Stimulated activated CD4-positive, alpha-beta T cell treated with anti-CD3 and anti-CD28 coated beads, Interleukin-1b, Interleukin-23, amount 100 ng/mL, for 48 hours (primary cell): ENCODE measurements at regions not wholly inside any gene's neighbourhood (a gene's known extent, or its start where the extent isn't known, plus 50 kb on each side); places are given as distances from the start of the nearest gene placed in this dataset.
A peak's percentile ranks its signal among the peaks of the same experiment; 100 is the strongest.

Source experiments
- DNase-seq: peaks from one replicate; pipeline ENCODE4 v3.0.0-alpha.2; 2020

DNA sequence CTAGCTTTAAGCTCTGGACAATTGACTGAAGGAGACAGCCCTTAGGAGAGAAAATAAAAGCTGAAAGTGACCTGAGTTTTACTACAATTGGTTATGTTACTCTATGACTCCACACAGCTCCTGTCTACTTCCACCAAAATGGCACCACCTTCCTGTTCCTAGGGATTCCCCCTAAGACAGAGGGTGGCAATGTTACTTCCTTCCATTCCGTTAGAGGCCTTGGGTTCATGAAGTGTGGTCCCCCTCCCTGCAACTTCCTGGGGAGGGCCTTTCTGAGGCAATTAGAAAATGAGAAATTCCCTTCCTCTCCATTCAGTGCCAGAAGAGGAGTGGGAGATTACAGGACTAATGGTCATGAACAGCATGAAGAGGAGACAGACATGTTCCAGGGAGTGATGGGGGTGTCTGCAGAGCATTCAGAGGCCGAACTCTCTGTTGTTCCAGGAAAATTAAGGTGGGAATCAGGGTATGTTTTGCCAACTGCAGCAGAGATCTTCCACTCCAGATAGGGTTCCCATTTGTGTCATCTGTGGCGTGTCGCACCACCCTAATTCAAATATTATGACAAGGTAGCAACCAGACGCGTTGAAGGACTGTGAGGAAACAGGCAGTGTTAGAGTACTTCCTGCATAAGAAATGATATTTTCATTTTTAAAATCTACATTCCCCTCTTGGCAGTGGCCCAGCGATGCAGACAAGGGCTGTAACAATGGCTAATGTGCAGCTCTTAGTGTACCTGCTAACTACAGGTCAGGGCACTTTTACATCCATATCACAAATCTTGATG lies 53.1 kb upstream of the TRIM67 start:
- no peak for DNase-seq

DNA sequence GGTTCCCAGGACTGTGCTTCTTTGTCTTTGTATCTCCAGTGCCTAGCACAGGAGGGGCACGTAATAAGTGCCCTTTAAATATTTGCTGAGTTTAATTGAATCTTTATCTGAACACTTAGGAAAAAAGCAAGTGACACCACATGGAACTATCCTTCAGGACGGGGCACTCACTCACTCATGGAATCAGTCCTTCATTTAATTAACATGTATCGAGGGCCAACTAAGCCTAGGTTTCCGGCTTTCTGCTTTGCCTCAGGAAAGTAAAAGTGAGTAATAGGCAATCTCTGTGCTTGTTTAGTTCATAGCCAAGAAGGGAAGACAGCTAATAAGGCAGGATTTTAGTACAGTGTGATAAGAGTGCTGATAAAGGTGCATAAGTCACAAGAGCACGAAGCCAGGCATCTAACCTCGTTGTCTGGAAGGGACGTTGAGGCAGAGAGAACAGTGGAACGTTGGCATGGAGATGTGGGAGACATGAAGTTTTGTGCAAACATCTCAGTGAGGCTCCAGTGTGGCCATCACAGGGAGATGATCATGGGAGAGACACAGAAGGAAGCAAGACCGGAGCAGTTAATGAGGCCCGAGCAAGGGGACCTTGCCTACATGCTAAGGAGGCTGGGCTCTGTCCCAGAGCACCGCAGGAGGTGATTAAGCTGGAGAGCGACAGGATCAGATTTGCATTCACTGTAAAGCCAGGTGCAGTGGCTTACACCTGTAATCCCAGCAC lies 54.1 kb upstream of the TRIM67 start:
- DNase-seq, result no peak

DNA sequence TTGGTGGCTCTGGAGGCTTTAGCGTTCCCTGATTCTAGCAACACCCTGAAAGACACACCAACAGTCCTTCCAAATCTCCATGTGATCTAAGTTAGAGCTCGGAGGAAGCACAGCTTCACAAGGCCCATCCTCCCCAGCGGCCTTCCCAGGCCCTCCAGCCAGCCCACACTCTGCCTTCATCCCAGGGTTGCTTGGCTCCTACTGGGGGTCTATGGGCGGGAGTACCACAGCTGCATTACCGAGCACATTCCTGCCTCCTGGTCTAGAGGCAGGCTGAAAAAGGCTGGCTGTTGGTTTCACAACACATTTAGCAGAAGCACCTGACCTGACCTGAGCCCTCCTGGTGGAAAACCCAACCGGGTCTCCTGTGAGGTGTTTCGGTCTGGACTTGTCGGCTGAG lies 54.7 kb upstream of the TRIM67 start:
- no peak for DNase-seq

DNA sequence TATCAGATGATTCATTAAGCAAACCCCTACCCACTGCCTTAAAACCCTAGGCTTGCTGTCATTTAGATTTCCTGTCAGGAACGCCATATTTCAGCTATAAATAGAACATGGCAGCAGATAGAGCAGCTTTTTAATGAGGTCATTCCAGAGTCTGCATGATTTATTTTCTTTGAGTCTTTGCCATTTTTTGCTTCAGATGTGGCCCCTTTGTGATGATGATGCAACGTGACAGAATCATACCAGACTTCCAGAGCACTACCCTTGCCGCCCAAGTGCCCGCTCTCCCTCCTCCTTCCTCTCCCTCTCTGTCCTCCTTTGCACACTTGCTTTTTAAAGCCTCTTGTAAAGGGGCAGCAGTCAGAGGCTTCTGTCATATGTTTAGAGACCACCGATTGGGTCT lies 55.5 kb upstream of the TRIM67 start:
- DNase-seq, result no peak

DNA sequence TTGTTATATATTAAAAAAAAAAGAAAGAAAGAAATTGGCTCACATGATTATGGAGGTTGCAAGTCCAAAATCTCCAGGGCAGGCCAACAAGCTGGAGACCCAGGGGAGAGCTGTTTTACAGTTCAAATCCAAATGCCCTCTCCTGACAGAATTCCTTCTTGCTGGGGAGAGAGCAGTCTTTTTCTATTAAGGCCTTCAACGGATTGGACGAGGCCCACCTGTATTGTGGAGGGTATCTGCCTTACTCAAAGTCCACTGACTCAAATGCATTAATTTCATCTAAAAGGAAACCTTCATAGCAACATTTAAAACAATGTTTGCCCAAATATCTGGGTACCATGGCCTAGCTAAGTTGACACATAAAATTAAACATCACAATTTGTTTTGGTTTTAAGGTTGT lies 56.9 kb upstream of the TRIM67 start:
- DNase-seq, result no peak

DNA sequence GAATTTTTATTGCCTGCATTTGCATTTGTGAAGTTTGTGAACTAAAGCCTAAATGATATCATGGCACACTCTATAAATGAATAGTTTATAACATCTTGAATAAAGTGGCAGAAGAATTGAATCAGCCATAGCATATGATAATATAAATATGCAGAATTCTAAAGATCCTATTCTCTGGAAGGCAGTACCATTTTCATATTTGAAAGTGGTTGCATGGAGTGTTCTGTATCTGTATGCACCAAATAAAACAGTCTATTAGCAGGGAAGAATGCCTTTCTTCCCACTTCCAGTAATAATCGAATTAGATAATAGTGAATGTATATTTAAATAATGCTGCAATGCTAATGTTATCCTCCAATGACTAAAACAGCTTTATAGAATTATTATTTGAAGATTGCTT lies 57.9 kb upstream of the TRIM67 start:
- DNase-seq, result no peak

DNA sequence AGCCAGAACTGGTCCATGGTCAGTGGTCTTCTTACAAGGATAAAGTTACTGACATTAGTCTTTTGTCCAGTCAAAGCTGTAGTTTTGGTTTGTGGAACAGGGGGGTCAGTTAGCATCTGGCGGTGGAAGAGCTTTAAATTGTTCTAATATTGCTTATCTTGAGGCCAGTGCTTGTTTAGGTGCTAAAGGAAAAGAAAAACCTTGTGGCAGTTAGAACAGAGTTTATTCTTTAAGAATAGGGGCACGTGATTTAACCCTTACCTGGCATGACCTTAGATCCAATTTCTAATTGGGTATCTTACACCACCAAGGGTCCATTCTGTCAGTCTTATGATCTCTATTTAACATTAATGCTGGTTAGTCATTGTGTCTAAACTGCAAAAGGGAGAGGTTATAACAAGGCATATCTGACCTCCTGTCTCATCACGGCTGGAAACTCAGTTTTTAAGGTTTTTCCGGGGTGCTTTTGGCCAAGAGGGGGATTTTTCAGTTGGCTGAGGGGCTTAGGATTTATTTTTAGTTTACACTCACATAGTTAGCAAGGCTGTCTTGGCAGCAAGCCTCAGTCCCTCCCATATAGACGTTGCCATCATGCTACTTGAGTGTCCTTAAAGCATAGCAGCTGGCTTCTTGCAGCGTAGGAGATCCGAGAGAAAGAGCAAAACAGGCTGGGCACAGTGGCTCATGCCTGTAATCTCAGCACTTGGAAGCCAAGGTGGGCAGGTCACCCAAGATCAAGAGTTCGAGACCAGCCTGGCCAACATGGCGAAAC lies 60.1 kb upstream of the FAM89A start:
- DNase-seq, result no peak

DNA sequence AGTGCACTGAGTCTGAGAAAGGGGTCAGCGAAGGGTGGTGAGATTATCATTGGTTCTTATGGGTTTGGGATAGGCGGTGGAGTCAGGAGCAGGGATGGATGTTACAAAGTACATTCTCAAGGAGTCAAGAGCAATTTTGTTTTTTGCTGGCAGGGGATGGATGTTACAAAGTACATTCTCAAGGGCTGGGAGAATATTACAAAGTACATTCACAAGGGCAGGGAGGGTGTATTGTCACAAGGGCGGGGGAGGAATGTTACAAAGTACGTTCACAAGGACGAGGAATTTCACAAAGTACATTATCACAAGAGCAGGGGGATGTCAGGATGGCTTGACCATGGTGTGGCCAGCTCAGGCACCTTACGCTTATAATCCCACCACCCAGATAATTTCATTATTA lies 59.3 kb upstream of the FAM89A start:
- no peak for DNase-seq

DNA sequence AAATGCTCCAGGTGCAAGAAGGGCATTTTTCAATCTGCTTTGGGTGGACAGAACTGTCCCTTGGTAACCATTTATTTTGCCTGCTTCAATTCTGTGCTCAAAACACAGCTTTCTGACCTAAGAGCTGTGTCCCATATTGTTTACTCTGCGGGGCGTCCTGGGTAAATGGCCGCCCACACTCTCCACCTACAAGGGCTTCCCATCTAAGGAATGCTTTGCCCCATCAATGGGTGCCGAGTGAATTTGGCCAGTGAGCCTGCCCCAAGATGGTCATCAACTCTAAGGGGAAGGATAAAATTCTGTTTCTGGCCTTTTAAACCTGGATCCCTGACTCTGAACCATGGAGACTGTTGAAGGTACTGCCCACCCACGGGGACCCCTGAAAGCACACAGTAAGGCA lies 55.5 kb upstream of the FAM89A start:
- no peak for DNase-seq

DNA sequence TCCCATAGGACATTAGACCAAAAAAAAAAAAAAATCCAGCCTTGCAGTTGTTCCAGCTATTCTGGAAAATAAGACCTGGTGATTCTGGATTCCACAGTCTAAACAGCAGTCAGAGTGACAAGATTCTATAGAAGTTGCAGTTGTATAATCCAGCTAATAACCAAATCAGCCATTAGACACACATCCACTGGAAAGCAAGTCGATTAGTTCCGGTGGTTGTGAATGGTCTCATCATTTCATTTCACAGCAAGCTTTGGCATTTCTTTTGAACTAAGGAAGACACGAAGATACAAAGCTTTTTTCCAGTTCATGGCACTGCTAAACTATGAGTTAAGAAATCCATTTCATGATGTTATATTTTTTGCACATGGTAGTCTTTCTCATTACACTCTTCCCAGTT lies 54.4 kb upstream of the FAM89A start:
- DNase-seq, result no peak

DNA sequence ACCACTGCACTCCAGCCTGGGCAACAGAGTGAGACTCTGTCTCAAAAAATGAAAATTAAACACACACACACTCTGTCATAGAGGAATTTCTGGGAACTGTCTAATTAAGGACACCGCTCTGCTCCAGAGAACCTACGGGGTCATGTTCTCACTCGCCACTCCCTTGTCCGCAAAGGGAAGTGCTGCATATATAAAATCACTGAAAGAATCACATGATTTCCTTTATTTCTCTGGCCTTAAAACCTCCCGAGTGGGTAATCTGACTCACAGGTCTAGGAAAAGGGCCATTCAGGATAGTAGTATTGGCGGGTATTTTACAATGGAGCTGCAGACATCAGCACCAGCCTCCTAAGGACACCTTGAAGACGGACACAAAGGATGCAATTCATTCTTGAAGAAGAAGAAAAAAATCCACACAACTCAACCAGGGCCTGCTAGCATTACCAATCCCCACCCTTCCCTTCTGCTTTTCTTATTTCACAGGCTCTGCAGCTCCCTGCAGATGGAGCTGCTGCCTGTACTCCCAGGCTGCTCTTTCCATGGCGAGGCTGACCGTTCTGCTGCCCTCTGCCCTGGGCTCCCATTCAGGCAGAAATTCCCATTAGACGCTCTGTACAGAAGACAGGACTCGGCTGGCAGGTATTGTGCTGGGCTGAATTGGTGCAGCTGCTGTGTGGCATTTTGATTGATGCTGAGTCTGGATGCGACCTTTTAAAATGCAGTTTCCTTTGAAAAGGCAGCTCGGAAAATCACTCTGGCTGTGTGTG lies 53.3 kb upstream of the FAM89A start:
- DNase-seq, result no peak

DNA sequence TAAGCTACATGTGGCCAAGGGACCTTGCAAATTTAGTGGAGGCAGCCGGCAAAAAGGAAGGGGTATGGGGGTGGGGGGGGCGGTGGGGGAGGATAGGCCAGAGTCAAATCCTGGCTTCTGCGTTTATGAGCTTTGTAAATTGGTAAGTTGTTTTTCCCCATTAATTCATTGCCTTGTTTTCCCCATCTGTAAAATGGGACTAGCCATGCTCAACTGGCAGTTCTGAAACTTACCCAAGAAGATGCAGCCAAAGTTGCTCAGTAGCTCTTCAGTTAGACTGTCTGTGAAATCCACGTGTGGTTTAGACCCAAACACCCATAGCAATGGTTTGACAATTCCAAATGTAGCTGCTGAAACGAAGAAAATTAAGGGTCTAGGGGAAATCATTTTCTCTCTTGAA lies 52.3 kb upstream of the FAM89A start:
- DNase-seq, result no peak

DNA sequence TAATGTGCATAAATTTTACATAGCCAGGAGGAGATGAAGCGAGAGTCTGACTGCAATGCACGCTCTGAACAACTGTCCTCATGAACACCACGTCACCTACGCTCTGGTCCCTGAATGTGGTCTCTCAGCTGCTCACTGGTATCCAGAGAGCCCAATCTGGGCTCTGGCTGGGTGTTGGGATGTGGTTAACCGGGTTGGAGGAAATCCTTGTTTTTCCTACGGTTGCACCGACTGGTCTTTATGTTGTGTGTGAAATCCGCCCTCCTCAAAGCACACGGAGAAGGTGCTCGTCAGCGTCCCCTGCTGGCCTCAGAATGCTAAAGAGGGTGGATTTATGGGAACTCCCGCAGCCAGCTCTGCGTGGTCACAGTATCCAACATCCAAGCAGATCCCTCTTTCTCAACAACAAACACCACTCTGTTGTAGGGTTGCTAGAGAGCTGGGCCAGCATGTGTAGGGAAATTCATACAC lies 51.8 kb upstream of the FAM89A start:
- peak; percentile 10 for DNase-seq

DNA sequence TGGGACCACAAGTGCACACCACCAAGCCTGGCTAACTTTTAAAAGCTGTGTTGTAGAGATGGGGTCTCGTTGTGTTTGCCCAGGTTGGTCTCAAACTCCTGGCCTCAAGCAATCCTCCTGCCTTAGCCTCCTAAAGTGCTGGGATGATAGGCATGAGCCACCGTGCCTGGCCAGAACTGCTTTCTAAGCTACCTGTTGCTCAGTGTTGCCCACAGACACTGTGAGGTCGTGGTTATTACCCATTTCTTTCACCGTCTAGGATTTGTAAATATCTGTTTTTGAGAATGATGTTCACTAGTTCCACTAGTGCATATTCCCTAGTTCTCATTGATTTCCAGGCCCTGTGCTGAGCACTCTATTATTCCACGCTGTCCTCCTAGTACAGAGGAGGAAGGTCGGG lies 51.4 kb upstream of the FAM89A start:
- DNase-seq, result no peak
